Ishikawa (cell line): ENCODE measurements at regions not wholly inside any gene's neighbourhood (a gene's known extent, or its start where the extent isn't known, plus 50 kb on each side); places are given as distances from the start of the nearest gene placed in this dataset.

Experiments
- CEBPB ChIP-seq: IDR thresholded peaks from 2 replicates; pipeline ENCODE4 v1.6.1; 2012
- CREB1 ChIP-seq: IDR thresholded peaks from 2 replicates; pipeline ENCODE4 v1.6.1; 2012; ENCODE audit warnings: low read depth
- EGR1 ChIP-seq: IDR thresholded peaks from 2 replicates; pipeline ENCODE4 v1.6.1; 2012
- EP300 ChIP-seq: IDR thresholded peaks from 2 replicates; pipeline ENCODE4 v1.6.1; 2012; ENCODE audit warnings: borderline replicate concordance
- FOXM1 ChIP-seq: IDR thresholded peaks from 2 replicates; pipeline ENCODE4 v1.6.1; 2012; ENCODE audit warnings: low read depth, borderline replicate concordance
- NFIC ChIP-seq: IDR thresholded peaks from 2 replicates; pipeline ENCODE4 v1.6.1; 2012
- RAD21 ChIP-seq: IDR thresholded peaks from 2 replicates; pipeline ENCODE4 v1.6.1; 2012; ENCODE audit warnings: low read depth
- REST ChIP-seq: IDR thresholded peaks from 2 replicates; pipeline ENCODE4 v1.6.1; 2012; ENCODE audit warnings: low read depth, mild to moderate bottlenecking
- TAF1 ChIP-seq: IDR thresholded peaks from 2 replicates; pipeline ENCODE4 v1.6.1; 2012; ENCODE audit warnings: low read depth, mild to moderate bottlenecking
- TCF12 ChIP-seq: IDR thresholded peaks from 2 replicates; pipeline ENCODE4 v1.6.1; 2012; ENCODE audit warnings: low read depth
- TEAD4 ChIP-seq: IDR thresholded peaks from 2 replicates; pipeline ENCODE4 v1.6.1; 2012
- YY1 ChIP-seq: IDR thresholded peaks from 2 replicates; pipeline ENCODE4 v1.6.1; 2012; ENCODE audit warnings: low read depth
- ZBTB7A ChIP-seq: IDR thresholded peaks from 2 replicates; pipeline ENCODE4 v1.6.1; 2012; ENCODE audit warnings: low read depth
- TF ChIP-seq, protein P1 (sequence below): IDR thresholded peaks from 2 replicates; pipeline ENCODE4 v1.6.1; 2012
- TF ChIP-seq, protein P2 (sequence below): IDR thresholded peaks from 2 replicates; pipeline ENCODE4 v1.6.1; 2012

GRCh38 chr13:28607187-28607955 is 51.6 kb upstream of the POMP start:
- no peak for TF ChIP-seq EGR1
- no peak for TF ChIP-seq TCF12
- no peak for TF ChIP-seq YY1
- no peak for TF ChIP-seq NFIC
- no peak for TF ChIP-seq TEAD4
- no peak for TF ChIP-seq EP300
- TF ChIP-seq REST, result no peak
- no peak for TF ChIP-seq RAD21
- TF ChIP-seq CEBPB, result no peak
- no peak for TF ChIP-seq TAF1
- TF ChIP-seq, protein P1, sequence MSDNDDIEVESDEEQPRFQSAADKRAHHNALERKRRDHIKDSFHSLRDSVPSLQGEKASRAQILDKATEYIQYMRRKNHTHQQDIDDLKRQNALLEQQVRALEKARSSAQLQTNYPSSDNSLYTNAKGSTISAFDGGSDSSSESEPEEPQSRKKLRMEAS, result no peak
- TF ChIP-seq FOXM1, result no peak
- no peak for TF ChIP-seq ZBTB7A
- no peak for TF ChIP-seq CREB1
- TF ChIP-seq, protein P2, sequence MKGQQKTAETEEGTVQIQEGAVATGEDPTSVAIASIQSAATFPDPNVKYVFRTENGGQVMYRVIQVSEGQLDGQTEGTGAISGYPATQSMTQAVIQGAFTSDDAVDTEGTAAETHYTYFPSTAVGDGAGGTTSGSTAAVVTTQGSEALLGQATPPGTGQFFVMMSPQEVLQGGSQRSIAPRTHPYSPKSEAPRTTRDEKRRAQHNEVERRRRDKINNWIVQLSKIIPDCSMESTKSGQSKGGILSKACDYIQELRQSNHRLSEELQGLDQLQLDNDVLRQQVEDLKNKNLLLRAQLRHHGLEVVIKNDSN, result no peak

DNA sequence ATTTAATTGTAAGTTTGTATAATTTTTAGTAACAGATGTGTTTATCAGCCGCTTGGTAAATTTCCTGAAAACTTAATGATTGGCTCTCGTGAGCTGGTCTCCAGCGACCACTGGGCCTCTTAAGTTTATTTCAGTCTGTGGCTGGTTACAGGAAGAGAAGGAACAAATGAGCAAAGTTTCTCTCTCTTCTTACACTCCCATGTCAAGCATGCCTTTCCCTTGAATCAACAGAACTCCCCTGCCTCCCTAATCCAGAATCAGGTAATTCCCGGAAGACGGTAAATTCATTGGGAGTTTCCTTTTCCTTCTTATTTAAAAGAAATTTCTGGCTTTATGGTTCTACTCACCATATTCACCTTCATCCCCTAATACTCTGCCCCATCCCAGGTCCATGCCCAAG is 52.5 kb upstream of the POMP start:
- TF ChIP-seq REST (no peak), TAF1 (no peak), RAD21 (no peak), NFIC (no peak), TEAD4 (no peak), CREB1 (no peak), EGR1 (no peak), CEBPB (no peak), YY1 (no peak), TCF12 (no peak), ZBTB7A (no peak)
- TF ChIP-seq, protein P2, result no peak

DNA sequence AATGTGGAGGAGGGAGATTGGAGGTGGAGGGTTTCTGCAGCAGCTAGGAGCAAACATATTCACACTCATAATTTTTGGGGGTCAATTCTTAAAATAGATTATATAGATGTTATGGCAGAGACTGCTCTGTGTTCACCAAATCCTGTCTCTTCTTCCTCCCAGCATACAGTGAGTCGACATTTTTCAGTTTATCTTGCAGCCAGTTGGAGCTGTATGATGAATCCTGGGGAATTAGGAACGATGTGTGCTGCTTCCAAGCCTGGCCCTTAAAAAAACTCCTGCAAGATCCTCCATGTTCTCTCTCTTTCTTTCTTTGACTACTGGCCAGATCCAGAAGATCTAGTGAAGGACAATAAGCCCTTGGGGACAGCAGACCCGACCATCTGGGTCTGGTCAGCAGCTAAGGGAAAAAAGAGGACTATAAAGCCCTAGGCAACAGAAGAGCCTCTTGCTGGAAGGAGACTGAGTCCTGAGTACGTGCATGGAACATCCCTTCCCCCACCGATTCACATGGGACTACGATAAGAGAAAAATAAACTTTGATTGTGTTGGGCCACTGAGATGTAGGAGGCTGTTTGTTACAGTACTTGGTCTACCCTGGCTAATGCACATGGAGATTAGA is 55.8 kb upstream of the POMP start:
- TF ChIP-seq TEAD4, result no peak
- TF ChIP-seq RAD21, result no peak
- no peak for TF ChIP-seq EGR1
- TF ChIP-seq FOXM1, result no peak
- no peak for TF ChIP-seq REST
- no peak for TF ChIP-seq CREB1
- TF ChIP-seq, protein P1, result no peak
- TF ChIP-seq TCF12, result no peak
- TF ChIP-seq YY1, result no peak
- TF ChIP-seq CEBPB, result no peak
- no peak for TF ChIP-seq ZBTB7A
- no peak for TF ChIP-seq NFIC
- TF ChIP-seq EP300, result no peak

GRCh38 chr13:28602580-28602979 is 56.4 kb upstream of the POMP start:
- TF ChIP-seq YY1 (no peak), CEBPB (no peak), TCF12 (no peak), ZBTB7A (no peak), FOXM1 (no peak), CREB1 (no peak), REST (no peak), EGR1 (no peak), NFIC (no peak), EP300 (no peak), RAD21 (no peak), TAF1 (no peak), TEAD4 (no peak)
- TF ChIP-seq, protein P2, result no peak
- TF ChIP-seq, protein P1, result no peak
